Keratinocyte (primary cell): ENCODE measurements at regions not wholly inside any gene's neighbourhood (a gene's known extent, or its start where the extent isn't known, plus 50 kb on each side); places are given as distances from the start of the nearest gene placed in this dataset.

ENCODE experiments used
- DNase-seq: peaks from one replicate; pipeline ENCODE4 v3.0.0-alpha.2; 2011; ENCODE audit warnings: low read depth, missing footprints, low spot score
- FAIRE-seq: peaks from 2 replicates; lab custom pipeline; 2011; peaks lifted over from hg19 to GRCh38; lab: Jason Lieb, UNC
- H2AFZ ChIP-seq: 2 replicates; pipeline ENCODE4 v1.6.0; 2012; ENCODE audit warnings: low read length, control low read depth, inconsistent platforms; ENCODE audit not compliant: control insufficient read depth
- H3K27ac ChIP-seq: 2 replicates; pipeline ENCODE4 v1.5.1; 2011; ENCODE audit warnings: low read length; ENCODE audit not compliant: control insufficient read depth, insufficient read depth
- H3K27me3 ChIP-seq: 3 replicates; pipeline ENCODE4 v1.6.0; 2011; ENCODE audit warnings: low read length; ENCODE audit not compliant: control insufficient read depth, insufficient read depth; ENCODE audit errors: extremely low read depth
- H3K36me3 ChIP-seq, 2 experiments: 2 replicates in 1 of 2; 3 replicates in 1 of 2; pipeline ENCODE4 v1.5.1; 2011; ENCODE audit warnings: low read length in 2 of 2, mild to moderate bottlenecking in 1 of 2; ENCODE audit not compliant: control insufficient read depth in 2 of 2, insufficient read depth in 2 of 2; ENCODE audit errors: extremely low read depth in 1 of 2
- H3K4me1 ChIP-seq: 3 replicates; pipeline ENCODE4 v1.5.1; 2011; ENCODE audit warnings: low read length; ENCODE audit not compliant: control insufficient read depth, insufficient read depth; ENCODE audit errors: extremely low read depth
- H3K4me2 ChIP-seq: 3 replicates; pipeline ENCODE4 v1.6.0; 2011; ENCODE audit warnings: low read depth, low read length; ENCODE audit not compliant: control insufficient read depth, insufficient read depth; ENCODE audit errors: extremely low read depth
- H3K4me3 ChIP-seq, 3 experiments: fragments of 200-600 bp in 1 of 3; sonication (generic) in 1 of 3; 2 replicates in 2 of 3; 3 replicates in 1 of 3; pipeline ENCODE4 v1.5.1; 2011 to 2016; ENCODE audit warnings: low read length in 3 of 3, mild to moderate bottlenecking in 3 of 3, control low read depth in 2 of 3, inconsistent platforms in 1 of 3, low read depth in 1 of 3, mixed read lengths in 1 of 3, mixed run types in 1 of 3, moderate library complexity in 1 of 3; ENCODE audit not compliant: control insufficient read depth in 2 of 3, insufficient read depth in 2 of 3; ENCODE audit errors: extremely low read depth in 1 of 3
- H3K79me2 ChIP-seq: 2 replicates; pipeline ENCODE4 v1.6.0; 2012; ENCODE audit warnings: low read length; ENCODE audit not compliant: control insufficient read depth, insufficient read depth
- H3K9ac ChIP-seq: 3 replicates; pipeline ENCODE4 v1.6.0; 2011; ENCODE audit warnings: low read length; ENCODE audit not compliant: control insufficient read depth, insufficient read depth; ENCODE audit errors: extremely low read depth
- H3K9me1 ChIP-seq: 3 replicates; pipeline ENCODE4 v1.6.0; 2011; ENCODE audit warnings: low read length; ENCODE audit not compliant: control insufficient read depth, insufficient read depth; ENCODE audit errors: extremely low read depth
- H3K9me3 ChIP-seq: 2 replicates; pipeline ENCODE4 v1.5.1; 2012; ENCODE audit warnings: low read depth, low read length; ENCODE audit not compliant: control insufficient read depth
- H4K20me1 ChIP-seq: 3 replicates; pipeline ENCODE4 v1.6.0; 2011; ENCODE audit warnings: low read length; ENCODE audit not compliant: control insufficient read depth, insufficient read depth; ENCODE audit errors: extremely low read depth
- EZH2 ChIP-seq: IDR thresholded peaks from one replicate; pipeline ENCODE4 v1.6.1; 2012; ENCODE audit warnings: inconsistent platforms, mild to moderate bottlenecking, low read length, moderate library complexity
- dilution Hi-C: fragments of 300-500 bp; cut with MboI; formaldehyde crosslinking; loops from one replicate; pipeline ENCODE4 v1.7.0; 2020; ENCODE audit warnings: low sequenced_read_pairs; ENCODE audit not compliant: extremely low pct_ligation_motif_present
- TF ChIP-seq, protein P1 (sequence below), 3 experiments: IDR thresholded peaks in 1 of 3; conservative IDR thresholded peaks in 1 of 3; optimal IDR thresholded peaks in 1 of 3; 2 replicates in 2 of 3; 3 replicates in 1 of 3; pipeline versions ENCODE3 to v1.5.1; 2011; ENCODE audit warnings: low read length in 3 of 3, mild to moderate bottlenecking in 3 of 3, moderate library complexity in 2 of 3, control low read depth in 1 of 3, inconsistent platforms in 1 of 3; ENCODE audit not compliant: insufficient read depth in 2 of 3; ENCODE audit errors: extremely low read depth in 1 of 3

DNA sequence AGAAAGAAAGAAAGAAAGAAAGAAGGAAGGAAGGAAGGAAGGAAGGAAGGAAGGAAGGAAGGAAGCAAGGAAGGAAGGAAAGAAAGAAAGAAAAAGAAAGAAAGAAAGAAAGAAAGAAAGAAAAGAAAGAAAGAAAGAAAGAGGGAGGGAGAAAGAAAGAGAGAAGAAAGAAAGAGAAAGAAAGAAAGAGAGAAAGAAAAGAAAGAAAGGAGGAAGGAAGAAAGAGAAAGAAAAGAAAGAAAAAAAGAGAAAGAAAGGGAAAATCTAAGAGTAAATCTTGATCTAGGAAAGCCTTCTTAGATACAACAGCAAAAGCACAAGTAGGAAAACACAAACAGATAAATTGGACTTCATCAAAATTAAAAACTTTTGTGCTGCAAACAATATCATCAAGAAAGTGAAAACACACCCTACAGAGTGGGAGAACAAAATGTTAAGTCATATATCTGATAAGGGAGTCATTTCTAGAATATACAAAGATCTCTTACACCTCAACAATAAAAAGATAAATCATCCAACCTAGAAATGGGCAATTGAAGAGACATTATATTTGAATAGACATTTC is 116.8 kb upstream of the FGF3 start:
- H3K4me3 ChIP-seq: no peak overlapping the region
- H3K9me3 ChIP-seq: no peaks in the 10 kb centered on the region
- no peaks in the 10 kb centered on the region for H3K36me3 ChIP-seq
- no peak overlapping the region for H2AFZ ChIP-seq
- no peaks in the 10 kb centered on the region for H3K79me2 ChIP-seq
- dilution Hi-C loops: no loop called here
- H3K27ac ChIP-seq: no peak overlapping the region
- TF ChIP-seq, protein P1, sequence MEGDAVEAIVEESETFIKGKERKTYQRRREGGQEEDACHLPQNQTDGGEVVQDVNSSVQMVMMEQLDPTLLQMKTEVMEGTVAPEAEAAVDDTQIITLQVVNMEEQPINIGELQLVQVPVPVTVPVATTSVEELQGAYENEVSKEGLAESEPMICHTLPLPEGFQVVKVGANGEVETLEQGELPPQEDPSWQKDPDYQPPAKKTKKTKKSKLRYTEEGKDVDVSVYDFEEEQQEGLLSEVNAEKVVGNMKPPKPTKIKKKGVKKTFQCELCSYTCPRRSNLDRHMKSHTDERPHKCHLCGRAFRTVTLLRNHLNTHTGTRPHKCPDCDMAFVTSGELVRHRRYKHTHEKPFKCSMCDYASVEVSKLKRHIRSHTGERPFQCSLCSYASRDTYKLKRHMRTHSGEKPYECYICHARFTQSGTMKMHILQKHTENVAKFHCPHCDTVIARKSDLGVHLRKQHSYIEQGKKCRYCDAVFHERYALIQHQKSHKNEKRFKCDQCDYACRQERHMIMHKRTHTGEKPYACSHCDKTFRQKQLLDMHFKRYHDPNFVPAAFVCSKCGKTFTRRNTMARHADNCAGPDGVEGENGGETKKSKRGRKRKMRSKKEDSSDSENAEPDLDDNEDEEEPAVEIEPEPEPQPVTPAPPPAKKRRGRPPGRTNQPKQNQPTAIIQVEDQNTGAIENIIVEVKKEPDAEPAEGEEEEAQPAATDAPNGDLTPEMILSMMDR (optimal IDR thresholded peaks at IDR 0.05 in 1 of 3, IDR thresholded peaks at IDR 0.05 in 1 of 3, conservative IDR thresholded peaks at IDR 0.05 in 1 of 3; ENCODE audit: extremely low read depth in 1 of 3, insufficient read depth in 2 of 3, low read length in 3 of 3): no peak
- TF ChIP-seq EZH2: no peak
- FAIRE-seq (no peak), DNase-seq (no peak)
- no peaks in the 10 kb centered on the region for H3K9me1 ChIP-seq
- H3K4me1 ChIP-seq: no peaks in the 10 kb centered on the region
- H3K4me2 ChIP-seq: no peak overlapping the region
- peaks cover 17% of the 10 kb centered on the region for H3K27me3 ChIP-seq
- H3K9ac ChIP-seq: no peak overlapping the region
- H4K20me1 ChIP-seq: no peaks in the 10 kb centered on the region

DNA sequence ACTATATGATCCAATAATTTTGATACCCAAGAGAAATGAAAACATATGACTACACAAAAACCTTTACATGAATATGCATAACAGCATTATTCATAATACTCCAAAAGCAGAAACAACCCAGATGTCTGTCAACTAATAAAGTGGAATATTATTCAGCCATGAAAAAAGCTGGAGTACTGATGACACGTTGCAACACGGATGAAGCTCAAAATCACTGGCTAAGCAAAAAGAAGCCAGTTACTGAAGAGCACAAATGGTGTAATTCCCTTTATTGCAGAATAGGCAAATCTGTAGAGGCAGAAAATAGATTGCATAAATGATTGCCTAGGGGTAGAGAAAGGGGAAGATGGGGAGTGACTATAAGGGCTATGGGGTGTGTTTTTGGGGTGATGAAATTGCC is 117.6 kb upstream of the FGF3 start:
- FAIRE-seq: no peak
- dilution Hi-C loops: no loop called here

More for the DNA sequence above, 117.6 kb upstream of the FGF3 start:
- H3K27me3 ChIP-seq: peaks cover 12% of the 10 kb centered on the region
- H3K9me1 ChIP-seq: no peaks in the 10 kb centered on the region
- no peak overlapping the region for H3K27ac ChIP-seq
- no peaks in the 10 kb centered on the region for H3K9me3 ChIP-seq
- no peak overlapping the region for H3K4me2 ChIP-seq
- H3K4me3 ChIP-seq: no peak overlapping the region
- H3K4me1 ChIP-seq: no peaks in the 10 kb centered on the region
- TF ChIP-seq EZH2: no peak
- TF ChIP-seq, protein P1 (optimal IDR thresholded peaks at IDR 0.05 in 1 of 3, IDR thresholded peaks at IDR 0.05 in 1 of 3, conservative IDR thresholded peaks at IDR 0.05 in 1 of 3; ENCODE audit: extremely low read depth in 1 of 3, insufficient read depth in 2 of 3, low read length in 3 of 3): no peak
- no peak for DNase-seq
- no peak overlapping the region for H2AFZ ChIP-seq
- H3K36me3 ChIP-seq: no peaks in the 10 kb centered on the region
- H3K79me2 ChIP-seq: no peaks in the 10 kb centered on the region
- H3K9ac ChIP-seq: no peak overlapping the region
- no peaks in the 10 kb centered on the region for H4K20me1 ChIP-seq
